T-cell (primary cell): ENCODE measurements at regions not wholly inside any gene's neighbourhood (a gene's known extent, or its start where the extent isn't known, plus 50 kb on each side); places are given as distances from the start of the nearest gene placed in this dataset.

ENCODE experiments used
- ATAC-seq, 4 experiments: fragments of 200-7000 bp in 3 of 4; fragments of 150-1000 bp in 1 of 4; cut with Tn5 transposase; replicated peaks in 1 of 4; 1 replicate in 3 of 4; 2 replicates in 1 of 4; pipeline ENCODE4 v1.10.0; 2021; ENCODE audit warnings: moderate library complexity in 3 of 4, mild to moderate bottlenecking in 2 of 4, moderate number of reproducible peaks in 1 of 4
- CTCF ChIA-PET, 2 donors: fragments of 300-600 bp; sonication (Branson Sonifier 250); formaldehyde crosslinking; loops; one replicate each; lab custom pipeline; 2022; ENCODE audit warnings: antibody characterized with exemption in 2 of 2; lab: Charles Lee
- POLR2A ChIA-PET, 2 donors: fragments of 300-600 bp; sonication (Branson Sonifier 250); formaldehyde crosslinking; loops; one replicate each; lab custom pipeline; 2022; ENCODE audit warnings: antibody characterized with exemption in 2 of 2; lab: Charles Lee
- DNase-seq, 35 experiments: peaks; one replicate each; pipeline versions ENCODE4 v3.0.0 to v3.0.0-alpha.2; 2013 to 2023
- H3K27ac ChIP-seq: one replicate; pipeline ENCODE4 v1.5.1; 2013; ENCODE audit warnings: low read length
- H3K27me3 ChIP-seq, 2 experiments: replicated peaks in 1 of 2; 1 replicate in 1 of 2; 2 replicates in 1 of 2; pipeline versions ENCODE4 v1.6.1 to v1.7.0; 2013; ENCODE audit warnings: low read length in 1 of 2, mixed read lengths in 1 of 2; ENCODE audit not compliant: control insufficient read depth in 2 of 2, insufficient read depth in 2 of 2; ENCODE audit errors: extremely low read depth in 1 of 2
- H3K36me3 ChIP-seq, 2 donors: 1 replicate in 1 of 2; 2 replicates in 1 of 2; pipeline versions ENCODE4 v1.6.1 to v1.7.0; 2013; ENCODE audit warnings: low read length in 1 of 2; ENCODE audit not compliant: control insufficient read depth in 2 of 2, insufficient read depth in 1 of 2; ENCODE audit errors: extremely low read depth in 1 of 2
- H3K4me1 ChIP-seq, 2 experiments: 1 replicate in 1 of 2; 2 replicates in 1 of 2; pipeline versions ENCODE4 v1.6.1 to v1.7.0; 2013; ENCODE audit warnings: low read length in 2 of 2, mixed read lengths in 1 of 2; ENCODE audit not compliant: insufficient read depth in 2 of 2, control insufficient read depth in 1 of 2; ENCODE audit errors: extremely low read depth in 1 of 2
- H3K4me3 ChIP-seq, 2 donors: 1 replicate in 1 of 2; 2 replicates in 1 of 2; pipeline versions ENCODE4 v1.5.1 to v1.7.0; 2013; ENCODE audit warnings: mild to moderate bottlenecking in 2 of 2, low read length in 1 of 2, moderate library complexity in 1 of 2; ENCODE audit not compliant: control insufficient read depth in 1 of 2; ENCODE audit errors: extremely low read depth in 1 of 2
- H3K9me3 ChIP-seq: 2 replicates; pipeline ENCODE4 v1.7.0; 2013
- H3K27ac Mint-ChIP-seq, 2 donors: one replicate each; pipeline ENCODE4 v1.8.0; 2020 to 2021; ENCODE audit warnings: mild to moderate bottlenecking in 2 of 2, mixed read lengths in 2 of 2
- H3K27me3 Mint-ChIP-seq, 2 donors: one replicate each; pipeline ENCODE4 v1.8.0; 2021 to 2022; ENCODE audit warnings: mixed read lengths in 2 of 2
- H3K36me3 Mint-ChIP-seq: one replicate; pipeline ENCODE4 v1.8.0; 2021; ENCODE audit warnings: mixed read lengths
- H3K4me1 Mint-ChIP-seq, 3 donors: one replicate each; pipeline ENCODE4 v1.8.0; 2020 to 2022; ENCODE audit warnings: mixed read lengths in 3 of 3, mild to moderate bottlenecking in 1 of 3
- H3K4me3 Mint-ChIP-seq, 3 donors: one replicate each; pipeline ENCODE4 v1.8.0; 2020 to 2022; ENCODE audit warnings: mild to moderate bottlenecking in 3 of 3, mixed read lengths in 3 of 3, moderate library complexity in 3 of 3
- H3K9me3 Mint-ChIP-seq, 3 donors: one replicate each; pipeline ENCODE4 v1.8.0; 2020 to 2022; ENCODE audit warnings: mixed read lengths in 3 of 3
- WGBS: methylation state at CpG from one replicate; pipeline ENCODE4 v1.1.5; 2013; ENCODE audit warnings: missing lambda C conversion rate; ENCODE audit not compliant: insufficient coverage; 5-methylcytosine and 5-hydroxymethylcytosine counted together

DNA sequence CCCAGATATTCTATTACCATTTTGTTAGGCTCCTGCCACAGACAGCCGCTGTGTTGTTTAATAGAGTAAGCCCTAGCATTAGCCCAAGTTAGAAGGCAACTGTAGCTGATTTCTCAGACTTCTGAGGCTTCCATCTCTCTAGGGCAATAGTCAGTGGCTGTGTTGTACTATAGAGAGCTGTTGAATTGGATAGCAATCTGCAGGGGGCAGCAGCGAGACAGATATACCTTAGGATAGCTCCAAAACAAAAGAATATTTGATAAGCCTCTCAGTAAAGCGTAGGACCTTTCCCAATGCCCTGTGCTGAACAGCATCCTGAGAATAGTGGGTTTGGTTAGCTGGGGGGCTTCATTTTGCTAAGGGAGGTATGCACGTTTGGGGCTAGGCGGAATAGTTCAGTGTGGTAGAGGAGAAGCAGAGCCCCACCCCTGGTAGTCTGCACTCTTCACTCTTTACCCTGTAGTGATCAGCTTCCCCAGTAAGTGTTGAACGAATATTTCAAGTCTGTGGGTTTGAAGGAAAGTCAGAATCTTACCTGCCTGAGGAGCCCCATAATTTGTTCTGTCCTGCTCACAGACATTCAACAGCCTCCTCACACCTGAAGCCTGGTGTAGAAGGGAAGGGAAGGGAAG is 515.1 kb downstream of the INSC start:
- DNase-seq (no peak), ATAC-seq (no peak)
- Histone ChIP-seq H3K27ac (no peak overlapping the region), H3K4me3 (no peak overlapping the region), H3K9me3 (no peaks in the 10 kb centered on the region), H3K36me3 (no peaks in the 10 kb centered on the region), H3K4me1 (no peaks in the 10 kb centered on the region), H3K27me3 (peaks cover 0 to 2% of the 10 kb centered on the region in 2 experiments)
- no peak overlapping the region for H3K27ac Mint-ChIP-seq
- H3K9me3 Mint-ChIP-seq, result no peaks in the 10 kb centered on the region
- CTCF ChIA-PET, result no interaction called here
- no peaks in the 10 kb centered on the region for H3K4me1 Mint-ChIP-seq
- POLR2A ChIA-PET, result no interaction called here
- WGBS, result 40% methylated on average over 2 of the region's 6 CpGs
- H3K27me3 Mint-ChIP-seq, result peaks cover 3 to 10% of the 10 kb centered on the region in 2 donors
- H3K36me3 Mint-ChIP-seq, result no peaks in the 10 kb centered on the region
- H3K4me3 Mint-ChIP-seq, result no peak overlapping the region

DNA sequence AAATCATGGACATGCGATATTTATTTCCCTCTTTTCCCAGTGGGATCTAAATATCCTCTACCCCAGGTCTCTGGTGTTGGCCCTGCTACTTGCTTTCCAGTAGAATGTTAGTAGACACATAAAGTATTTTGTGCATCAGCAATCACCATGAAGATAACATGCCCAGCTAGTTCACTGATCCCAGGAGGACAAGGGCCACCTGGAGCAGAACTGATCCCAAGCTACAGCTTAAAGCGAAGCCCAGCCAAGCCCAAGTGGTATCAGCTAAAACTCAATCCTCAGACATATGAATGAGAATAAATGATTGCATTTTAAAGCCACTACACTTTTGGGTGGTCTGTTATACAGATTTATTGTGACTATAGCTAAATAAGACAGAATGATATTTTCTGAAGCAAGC is 516.2 kb downstream of the INSC start:
- H3K4me1 Mint-ChIP-seq, result no peaks in the 10 kb centered on the region
- ChIA-PET CTCF (no interaction called here), POLR2A (no interaction called here)
- peaks cover 0 to 2% of the 10 kb centered on the region in 2 experiments for H3K27me3 ChIP-seq
- H3K27me3 Mint-ChIP-seq, result peaks cover 7 to 15% of the 10 kb centered on the region in 2 donors
- H3K27ac Mint-ChIP-seq, result no peak overlapping the region
- WGBS, result no CpG with 5 or more reads among the region's 2 CpGs
- no peak for ATAC-seq
- peaks cover 0 to 4% (median 3%) of the 10 kb centered on the region in 3 donors for H3K9me3 Mint-ChIP-seq
- no peak for DNase-seq
- no peak overlapping the region for H3K4me3 Mint-ChIP-seq
- H3K9me3 ChIP-seq, result no peaks in the 10 kb centered on the region
- no peaks in the 10 kb centered on the region for H3K4me1 ChIP-seq
- no peak overlapping the region for H3K27ac ChIP-seq
- no peaks in the 10 kb centered on the region for H3K36me3 ChIP-seq
- no peak overlapping the region for H3K4me3 ChIP-seq
- H3K36me3 Mint-ChIP-seq, result no peaks in the 10 kb centered on the region

DNA sequence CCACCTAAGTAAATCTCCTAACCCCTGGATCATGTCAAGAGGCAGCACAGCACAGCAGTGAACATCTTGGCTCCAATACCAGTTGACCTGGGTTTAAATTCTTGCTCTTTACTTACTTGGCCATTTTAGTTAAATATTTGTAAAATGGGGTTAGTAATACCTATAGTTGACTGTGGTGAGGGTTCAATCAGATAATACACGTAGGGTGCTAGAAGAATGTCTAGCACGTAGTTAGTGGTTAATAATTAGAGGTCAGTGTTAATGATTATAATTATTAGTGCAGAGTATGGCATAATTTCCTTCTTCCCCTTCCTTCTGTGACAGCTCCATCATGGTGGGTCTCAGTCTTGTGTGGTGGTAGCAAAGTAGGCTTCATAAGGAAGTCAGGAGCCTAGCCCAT is 520.8 kb downstream of the INSC start:
- no peak overlapping the region for H3K4me3 Mint-ChIP-seq
- POLR2A ChIA-PET, result no interaction called here
- no peak overlapping the region for H3K4me3 ChIP-seq

DNA sequence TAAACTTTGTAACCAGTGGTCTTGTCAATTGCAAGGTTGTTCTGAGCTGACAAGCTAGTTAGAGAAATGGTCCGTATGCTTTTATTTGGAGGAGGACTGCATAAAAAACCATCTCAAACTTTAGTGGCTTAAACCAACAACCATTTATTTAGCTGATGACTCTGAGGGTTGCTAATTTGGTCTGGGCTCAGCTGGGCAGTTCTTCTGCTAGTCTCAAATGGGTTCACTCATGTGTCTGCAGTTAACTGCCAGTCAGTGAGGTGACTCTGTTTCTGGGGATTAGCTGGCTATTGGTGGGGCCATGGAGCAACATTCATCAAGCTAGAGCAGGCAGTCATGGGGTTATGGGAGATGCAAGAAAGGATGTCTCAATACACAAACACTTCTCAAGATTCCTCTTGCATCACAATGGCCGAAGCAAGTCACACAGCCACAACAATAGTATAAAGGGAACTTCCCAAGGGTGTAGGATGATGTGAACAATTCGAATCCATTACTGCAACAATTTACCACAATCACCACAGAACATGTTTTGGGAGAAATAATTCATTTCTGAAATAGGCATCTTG is 521.9 kb downstream of the INSC start:
- ChIA-PET POLR2A (no interaction called here), CTCF (no interaction called here)
- Mint-ChIP-seq H3K27ac (no peak overlapping the region), H3K36me3 (no peaks in the 10 kb centered on the region), H3K4me3 (no peak overlapping the region), H3K4me1 (no peaks in the 10 kb centered on the region), H3K27me3 (peaks cover 3 to 9% of the 10 kb centered on the region in 2 donors), H3K9me3 (peaks cover 0 to 4% (median 3%) of the 10 kb centered on the region in 3 donors)
- ATAC-seq (no peak), DNase-seq (no peak)
- H3K4me1 ChIP-seq, result no peaks in the 10 kb centered on the region
- no peaks in the 10 kb centered on the region for H3K36me3 ChIP-seq
- peaks cover 2 to 7% of the 10 kb centered on the region in 2 experiments for H3K27me3 ChIP-seq
- H3K4me3 ChIP-seq, result no peak overlapping the region
- no peak overlapping the region for H3K27ac ChIP-seq
- no CpG with 5 or more reads among the region's 3 CpGs for WGBS
- H3K9me3 ChIP-seq, result no peaks in the 10 kb centered on the region

More for the DNA sequence above, 520.8 kb downstream of the INSC start:
- H3K36me3 Mint-ChIP-seq, result no peaks in the 10 kb centered on the region
- no peak overlapping the region for H3K27ac Mint-ChIP-seq
- no peak overlapping the region for H3K27ac ChIP-seq
- no peak for ATAC-seq
- peaks cover 3 to 9% of the 10 kb centered on the region in 2 donors for H3K27me3 Mint-ChIP-seq
- H3K36me3 ChIP-seq, result no peaks in the 10 kb centered on the region
- H3K9me3 ChIP-seq, result no peaks in the 10 kb centered on the region
- no peaks in the 10 kb centered on the region for H3K4me1 Mint-ChIP-seq
- H3K4me1 ChIP-seq, result no peaks in the 10 kb centered on the region
- H3K27me3 ChIP-seq, result peaks cover 2 to 6% of the 10 kb centered on the region in 2 experiments
- no peak for DNase-seq
- WGBS, result no CpG with 5 or more reads among the region's 2 CpGs
- H3K9me3 Mint-ChIP-seq, result peaks cover 0 to 4% (median 3%) of the 10 kb centered on the region in 3 donors
- CTCF ChIA-PET, result no interaction called here

DNA sequence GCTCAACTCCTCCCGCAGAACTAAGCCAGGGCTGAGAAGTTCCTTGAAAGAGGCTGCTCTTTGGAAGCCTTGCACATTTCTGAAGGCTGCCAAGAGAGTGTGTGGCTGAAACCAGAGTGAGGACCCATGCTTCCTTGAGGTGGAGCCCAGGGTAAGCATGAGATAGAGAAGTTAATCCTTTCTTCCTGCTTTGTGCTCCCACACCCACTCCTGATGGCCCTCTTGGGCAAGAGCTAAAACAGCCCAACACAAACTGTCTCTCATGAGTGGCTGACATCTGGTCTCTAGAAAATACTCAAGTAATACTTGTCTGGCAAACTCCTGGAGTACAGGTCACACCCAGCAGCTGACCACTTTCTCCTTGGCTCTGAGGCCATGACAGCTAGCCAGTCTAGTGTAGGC is 523.7 kb downstream of the INSC start:
- POLR2A ChIA-PET, result no interaction called here
- Mint-ChIP-seq H3K27ac (no peak overlapping the region), H3K36me3 (no peaks in the 10 kb centered on the region), H3K4me1 (no peaks in the 10 kb centered on the region), H3K9me3 (peaks cover 0 to 4% (median 3%) of the 10 kb centered on the region in 3 donors), H3K27me3 (peaks cover 5 to 12% of the 10 kb centered on the region in 2 donors), H3K4me3 (no peak overlapping the region)
- no peak for DNase-seq
- H3K27me3 ChIP-seq, result peaks cover 0 to 8% of the 10 kb centered on the region in 2 experiments
- ATAC-seq, result no peak
- 100% methylated on average over 1 of the region's 1 CpG for WGBS
- no peak overlapping the region for H3K27ac ChIP-seq
- no peak overlapping the region for H3K4me3 ChIP-seq
- CTCF ChIA-PET, result no interaction called here
- no peaks in the 10 kb centered on the region for H3K9me3 ChIP-seq
- H3K36me3 ChIP-seq, result no peaks in the 10 kb centered on the region
- no peaks in the 10 kb centered on the region for H3K4me1 ChIP-seq

DNA sequence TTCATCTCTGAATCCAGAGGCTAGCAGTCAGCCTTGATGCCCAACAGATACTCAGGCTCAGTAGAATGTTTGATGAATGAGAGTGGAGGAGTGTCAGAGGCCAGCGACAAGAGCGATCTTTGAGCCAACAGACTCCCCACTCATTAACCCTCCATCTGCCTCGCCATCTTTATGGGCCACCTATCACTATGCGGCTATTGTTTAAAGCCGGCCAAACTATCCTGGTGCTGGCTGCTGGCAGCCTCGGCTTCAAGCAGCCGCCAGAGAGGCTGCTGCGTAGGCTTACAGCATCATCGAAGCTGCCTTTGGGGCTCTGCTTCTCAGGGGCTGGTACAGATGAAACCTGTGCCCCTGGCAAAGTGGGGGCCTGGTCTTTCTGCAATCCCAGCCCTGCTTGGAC is 525.6 kb downstream of the INSC start:
- Histone ChIP-seq H3K27me3 (peaks cover 0 to 12% of the 10 kb centered on the region in 2 experiments), H3K27ac (no peak overlapping the region), H3K36me3 (no peaks in the 10 kb centered on the region), H3K9me3 (no peaks in the 10 kb centered on the region), H3K4me1 (no peaks in the 10 kb centered on the region), H3K4me3 (no peak overlapping the region)
- Mint-ChIP-seq H3K27me3 (peaks cover 5 to 19% of the 10 kb centered on the region in 2 donors), H3K4me1 (no peaks in the 10 kb centered on the region), H3K9me3 (peaks cover 0 to 4% (median 3%) of the 10 kb centered on the region in 3 donors), H3K4me3 (no peak overlapping the region), H3K36me3 (no peaks in the 10 kb centered on the region), H3K27ac (no peak overlapping the region)
- CTCF ChIA-PET, result no interaction called here
- POLR2A ChIA-PET, result no interaction called here
- no peak for ATAC-seq
- DNase-seq, result no peak
- WGBS, result 85% methylated on average over 8 of the region's 9 CpGs
